Breast epithelium (tissue), 4 donors: ENCODE measurements at regions not wholly inside any gene's neighbourhood (a gene's known extent, or its start where the extent isn't known, plus 50 kb on each side); places are given as distances from the start of the nearest gene placed in this dataset.

Experiments
- DNase-seq, 2 donors: peaks; one replicate each; pipeline ENCODE4 v3.0.0-alpha.2; 2019; ENCODE audit warnings: low spot score in 2 of 2
- H3K27ac ChIP-seq, 2 donors: fragments of 200-600 bp; sonication (generic) in 1 of 2; one replicate each; pipeline ENCODE4 v1.5.1; 2016 to 2019; ENCODE audit warnings: mild to moderate bottlenecking in 1 of 2
- H3K27me3 ChIP-seq, 2 donors: fragments of 200-600 bp; sonication (generic) in 1 of 2; one replicate each; pipeline versions ENCODE4 v1.5.1 to v1.6.0; 2017 to 2019; ENCODE audit warnings: control low read depth in 1 of 2, mild to moderate bottlenecking in 1 of 2
- H3K36me3 ChIP-seq: fragments of 200-600 bp; one replicate; pipeline ENCODE4 v1.5.1; 2019
- H3K4me1 ChIP-seq, 2 donors: fragments of 200-600 bp; sonication (generic); one replicate each; pipeline ENCODE4 v1.5.1; 2016 to 2019; ENCODE audit warnings: control low read depth in 1 of 2
- H3K4me3 ChIP-seq, 3 donors: fragments of 200-600 bp; sonication (generic); 1 replicate in 2 of 3; 2 replicates in 1 of 3; pipeline ENCODE4 v1.5.1; 2016 to 2019; ENCODE audit warnings: mild to moderate bottlenecking in 3 of 3, moderate library complexity in 2 of 3
- H3K9me3 ChIP-seq, 2 donors: fragments of 200-600 bp; sonication (generic) in 1 of 2; one replicate each; pipeline ENCODE4 v1.5.1; 2016 to 2019; ENCODE audit warnings: control low read depth in 1 of 2
- POLR2A ChIP-seq: fragments of 450-650 bp; IDR thresholded peaks from one replicate; pipeline ENCODE4 v1.6.1; 2016; ENCODE audit warnings: antibody characterized with exemption, mild to moderate bottlenecking, moderate library complexity
- POLR2AphosphoS5 ChIP-seq, 3 donors: sonication (generic); formaldehyde crosslinking; IDR thresholded peaks; one replicate each; pipeline ENCODE4 v1.6.1; 2017; ENCODE audit warnings: antibody characterized with exemption in 3 of 3
- intact Hi-C: fragments of 100-400 bp; cut with DNase I; formaldehyde crosslinking; loops from one replicate; pipeline ENCODE4 v1.15.1; 2023; ENCODE audit warnings: low total_unique reads
- TF ChIP-seq, protein P1 (sequence below), 3 donors: fragments of 450-650 bp; IDR thresholded peaks; one replicate each; pipeline ENCODE4 v1.5.1; 2016 to 2017; ENCODE audit warnings: antibody characterized with exemption in 3 of 3, mild to moderate bottlenecking in 3 of 3, moderate library complexity in 3 of 3

DNA sequence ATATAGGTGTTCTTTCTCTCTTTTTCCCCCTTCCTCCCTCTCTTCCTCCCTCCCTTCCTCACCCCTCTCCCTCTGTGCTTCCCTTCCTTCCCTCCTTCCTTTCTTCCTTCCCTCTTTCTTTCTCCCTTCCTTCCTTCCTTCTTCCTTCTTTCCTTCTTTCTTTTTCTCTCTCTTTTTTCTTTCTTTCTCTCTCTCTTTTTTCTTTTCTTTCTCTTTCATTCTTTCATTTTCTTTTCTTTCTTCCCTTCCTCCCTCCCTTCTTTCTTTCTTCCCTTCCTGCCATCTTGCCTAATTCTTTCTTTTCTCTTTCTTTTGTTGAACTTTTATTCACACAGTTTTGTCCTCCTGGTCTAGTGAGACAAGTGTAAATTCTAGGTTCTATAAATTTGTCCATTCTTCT, 1595.6 kb downstream of the SI start:
- H3K27me3 ChIP-seq: no peaks in the 10 kb centered on the region
- no peaks in the 10 kb centered on the region for H3K9me3 ChIP-seq
- no peaks in the 10 kb centered on the region for H3K36me3 ChIP-seq
- no peak for DNase-seq
- H3K27ac ChIP-seq: no peak overlapping the region
- intact Hi-C loops: no loop called here
- H3K4me1 ChIP-seq: no peaks in the 10 kb centered on the region
- TF ChIP-seq POLR2A (no peak), POLR2AphosphoS5 (IDR thresholded peaks at IDR 0.05) (no peak)
- TF ChIP-seq, protein P1, sequence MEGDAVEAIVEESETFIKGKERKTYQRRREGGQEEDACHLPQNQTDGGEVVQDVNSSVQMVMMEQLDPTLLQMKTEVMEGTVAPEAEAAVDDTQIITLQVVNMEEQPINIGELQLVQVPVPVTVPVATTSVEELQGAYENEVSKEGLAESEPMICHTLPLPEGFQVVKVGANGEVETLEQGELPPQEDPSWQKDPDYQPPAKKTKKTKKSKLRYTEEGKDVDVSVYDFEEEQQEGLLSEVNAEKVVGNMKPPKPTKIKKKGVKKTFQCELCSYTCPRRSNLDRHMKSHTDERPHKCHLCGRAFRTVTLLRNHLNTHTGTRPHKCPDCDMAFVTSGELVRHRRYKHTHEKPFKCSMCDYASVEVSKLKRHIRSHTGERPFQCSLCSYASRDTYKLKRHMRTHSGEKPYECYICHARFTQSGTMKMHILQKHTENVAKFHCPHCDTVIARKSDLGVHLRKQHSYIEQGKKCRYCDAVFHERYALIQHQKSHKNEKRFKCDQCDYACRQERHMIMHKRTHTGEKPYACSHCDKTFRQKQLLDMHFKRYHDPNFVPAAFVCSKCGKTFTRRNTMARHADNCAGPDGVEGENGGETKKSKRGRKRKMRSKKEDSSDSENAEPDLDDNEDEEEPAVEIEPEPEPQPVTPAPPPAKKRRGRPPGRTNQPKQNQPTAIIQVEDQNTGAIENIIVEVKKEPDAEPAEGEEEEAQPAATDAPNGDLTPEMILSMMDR (IDR thresholded peaks at IDR 0.05): no peak
- H3K4me3 ChIP-seq: no peak overlapping the region

DNA sequence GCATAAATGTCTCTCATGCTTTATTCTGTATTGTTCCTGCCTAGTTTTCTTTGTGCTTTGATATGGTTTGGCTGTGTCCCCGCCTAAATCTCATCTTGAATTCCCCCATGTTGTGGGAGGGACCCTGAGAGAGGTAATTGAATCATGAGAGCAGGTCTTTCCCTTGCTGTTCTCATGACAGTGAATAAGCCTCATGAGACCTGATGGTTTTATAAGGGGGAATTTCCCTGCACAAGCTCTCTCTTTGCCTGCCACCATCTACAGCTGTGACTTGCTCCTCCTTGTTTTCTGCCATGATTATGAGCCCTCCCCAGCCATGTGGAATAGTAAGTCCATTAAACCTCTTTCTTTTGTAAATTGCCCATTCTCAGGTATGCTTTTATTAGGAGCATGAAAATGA, 1596.6 kb downstream of the SI start:
- intact Hi-C loops: no loop called here
- H3K27ac ChIP-seq: no peak overlapping the region
- TF ChIP-seq, protein P1 (IDR thresholded peaks at IDR 0.05): no peak
- TF ChIP-seq POLR2AphosphoS5 (IDR thresholded peaks at IDR 0.05) (no peak), POLR2A (no peak)
- no peak for DNase-seq
- no peaks in the 10 kb centered on the region for H3K9me3 ChIP-seq
- no peaks in the 10 kb centered on the region for H3K4me1 ChIP-seq
- no peaks in the 10 kb centered on the region for H3K36me3 ChIP-seq
- H3K27me3 ChIP-seq: no peaks in the 10 kb centered on the region
- no peak overlapping the region for H3K4me3 ChIP-seq

DNA sequence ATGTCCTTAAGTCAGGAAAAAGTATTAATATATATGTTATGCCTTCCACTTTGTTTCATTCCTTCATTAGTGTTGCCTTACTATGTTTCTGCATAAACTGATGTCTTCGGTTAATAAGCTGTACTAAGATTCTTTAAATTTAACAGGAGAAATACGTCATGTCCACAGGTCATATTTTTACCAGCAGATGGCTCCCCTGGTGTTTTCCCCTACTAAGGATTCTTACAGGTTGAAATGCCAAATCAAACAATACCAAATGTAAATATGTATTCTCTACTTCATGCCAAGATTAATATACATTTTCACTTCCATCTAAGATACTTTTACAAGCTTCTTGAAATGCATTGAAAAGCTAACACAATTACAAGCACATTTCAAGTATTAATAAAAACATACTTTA, 1602.1 kb downstream of the SI start:
- no peaks in the 10 kb centered on the region for H3K36me3 ChIP-seq
- no peak overlapping the region for H3K4me3 ChIP-seq
- intact Hi-C loops: no loop called here
- H3K27me3 ChIP-seq: no peaks in the 10 kb centered on the region
- no peaks in the 10 kb centered on the region for H3K9me3 ChIP-seq
- DNase-seq: no peak
- H3K4me1 ChIP-seq: no peaks in the 10 kb centered on the region
- TF ChIP-seq, protein P1 (IDR thresholded peaks at IDR 0.05): no peak
- TF ChIP-seq POLR2AphosphoS5 (IDR thresholded peaks at IDR 0.05): no peak
- H3K27ac ChIP-seq: no peak overlapping the region

DNA sequence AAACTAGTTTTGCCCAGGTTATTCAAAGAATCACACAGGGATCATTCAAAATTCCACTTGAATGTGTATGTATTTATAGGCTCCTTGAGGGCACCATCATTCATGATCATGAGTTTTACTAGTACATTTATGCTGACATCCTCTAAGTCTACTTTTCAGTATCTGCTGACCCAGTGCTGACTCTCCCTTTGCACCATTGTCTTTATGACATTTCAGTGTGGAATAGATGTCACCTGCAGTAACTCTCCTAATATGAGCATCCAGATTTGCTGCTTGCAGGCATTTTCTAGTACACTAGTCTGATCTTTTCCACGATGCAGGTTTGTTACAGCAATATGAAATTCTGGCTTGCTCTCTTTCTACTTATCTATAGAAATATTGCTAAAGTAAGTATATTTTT, 1603.5 kb downstream of the SI start:
- H3K4me3 ChIP-seq: no peak overlapping the region
- H3K27ac ChIP-seq: no peak overlapping the region
- no peaks in the 10 kb centered on the region for H3K27me3 ChIP-seq
- no peaks in the 10 kb centered on the region for H3K36me3 ChIP-seq
- no peak for TF ChIP-seq POLR2A
- TF ChIP-seq, protein P1 (IDR thresholded peaks at IDR 0.05): no peak
- no peak for TF ChIP-seq POLR2AphosphoS5 (IDR thresholded peaks at IDR 0.05)
- H3K9me3 ChIP-seq: no peaks in the 10 kb centered on the region
- DNase-seq: no peak
- intact Hi-C loops: no loop called here
- no peaks in the 10 kb centered on the region for H3K4me1 ChIP-seq

DNA sequence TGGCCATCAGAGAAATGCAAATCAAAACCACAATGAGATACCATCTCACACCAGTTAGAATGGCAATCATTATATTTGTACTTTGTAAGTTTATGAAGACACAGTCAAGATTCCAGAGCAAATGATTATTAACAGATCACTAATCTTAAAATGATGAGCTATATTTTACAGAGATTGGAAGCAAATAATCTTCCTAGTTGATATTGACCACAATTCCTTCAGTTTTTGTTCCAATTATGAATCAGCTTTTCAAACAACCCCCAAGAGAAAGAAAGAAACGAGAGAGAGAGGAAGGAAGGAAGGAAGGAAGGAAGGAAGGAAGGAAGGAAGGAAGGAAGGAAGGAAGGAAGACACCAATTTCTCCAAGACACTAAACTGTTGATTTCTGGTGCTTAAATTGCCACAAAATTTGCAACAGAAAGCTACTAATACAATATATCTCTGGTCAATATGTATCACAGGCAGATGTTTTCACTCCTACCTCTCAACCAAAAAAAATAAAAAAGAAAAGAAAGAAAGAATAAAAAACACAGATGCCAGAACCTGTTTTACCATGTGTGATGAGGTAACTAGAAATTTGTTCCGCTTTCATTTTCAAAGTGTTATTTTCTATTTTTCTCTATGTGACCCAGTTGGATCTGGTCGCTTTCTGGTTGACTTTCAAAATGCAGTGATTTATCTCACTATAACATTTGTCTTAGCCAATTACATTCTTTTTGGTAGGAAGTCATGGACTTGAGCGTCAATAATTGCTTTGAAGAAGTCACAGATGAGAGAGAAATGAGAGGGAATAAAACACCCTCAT, 1609.6 kb downstream of the SI start:
- TF ChIP-seq POLR2A (no peak), POLR2AphosphoS5 (IDR thresholded peaks at IDR 0.05) (no peak)
- TF ChIP-seq, protein P1 (IDR thresholded peaks at IDR 0.05): no peak
- Histone ChIP-seq H3K4me3 (no peak overlapping the region), H3K36me3 (peaks cover 4% of the 10 kb centered on the region), H3K4me1 (no peaks in the 10 kb centered on the region), H3K27me3 (no peaks in the 10 kb centered on the region), H3K27ac (no peak overlapping the region), H3K9me3 (no peaks in the 10 kb centered on the region)
- DNase-seq: no peak
- intact Hi-C loops: no loop called here
